HG03565 (cell line): ENCODE measurements at regions not wholly inside any gene's neighbourhood (a gene's known extent, or its start where the extent isn't known, plus 50 kb on each side); places are given as distances from the start of the nearest gene placed in this dataset.
"Not testable (repeated sequence)": the region's sequence is repeated elsewhere in the genome, so short reads cannot be mapped to it uniquely, and the experiment has no call there.

Experiments used
- ATAC-seq: cut with Tn5 transposase; IDR thresholded peaks from one replicate; pipeline ENCODE4 v1.9.1; 2021; ENCODE audit warnings: mild to moderate bottlenecking, moderate library complexity; ENCODE audit not compliant: unreplicated experiment

GRCh38 chr3:194031867-194032635, 103.9 kb upstream of the HES1 start:
- no peak for ATAC-seq

GRCh38 chr3:194032828-194033435, 103.0 kb upstream of the HES1 start:
- no peak for ATAC-seq

GRCh38 chr3:194034346-194035336, 101.3 kb upstream of the HES1 start:
- no peak for ATAC-seq

DNA sequence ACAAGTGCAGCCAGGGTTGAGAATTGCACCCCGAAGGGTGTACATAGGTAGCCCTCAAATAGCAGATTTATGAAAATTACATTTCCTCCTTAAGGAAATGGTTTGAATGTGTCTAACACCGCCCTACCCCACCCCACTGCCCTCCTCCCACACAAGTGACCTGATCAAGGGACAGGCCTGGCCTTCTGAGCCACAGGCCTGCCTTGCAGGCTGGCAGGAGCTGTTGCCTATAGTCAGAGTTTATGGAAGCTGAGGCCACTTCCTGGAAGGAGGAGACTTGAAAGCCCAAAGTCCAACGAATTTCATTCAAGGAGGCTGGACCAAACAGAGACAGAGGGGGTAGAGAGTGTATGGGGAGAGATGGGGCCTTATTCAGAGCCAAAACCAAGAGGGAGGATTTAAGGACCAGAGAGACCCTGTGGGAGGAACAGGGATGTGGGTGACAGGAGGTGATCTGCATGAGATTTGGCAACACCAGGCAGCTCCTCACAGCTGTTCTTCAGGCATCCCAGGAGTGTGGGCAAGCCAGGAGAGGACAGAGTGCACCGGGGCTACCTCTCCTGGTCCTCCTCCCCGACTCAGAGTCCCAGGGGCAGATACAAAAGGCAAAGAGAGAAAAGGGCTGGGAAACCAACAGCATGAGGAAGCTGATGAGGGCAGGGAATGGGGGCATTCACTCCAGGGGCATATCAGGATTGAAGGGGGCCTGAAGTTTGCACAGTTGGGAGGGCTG, 100.4 kb upstream of the HES1 start:
- ATAC-seq, result no peak

- no peak for ATAC-seq
Measured at GRCh38 chr3:194036842-194037241, 99.1 kb upstream of the HES1 start.

- not testable (repeated sequence) for ATAC-seq
Measured at GRCh38 chr3:194038346-194038745, 97.6 kb upstream of the HES1 start.

DNA sequence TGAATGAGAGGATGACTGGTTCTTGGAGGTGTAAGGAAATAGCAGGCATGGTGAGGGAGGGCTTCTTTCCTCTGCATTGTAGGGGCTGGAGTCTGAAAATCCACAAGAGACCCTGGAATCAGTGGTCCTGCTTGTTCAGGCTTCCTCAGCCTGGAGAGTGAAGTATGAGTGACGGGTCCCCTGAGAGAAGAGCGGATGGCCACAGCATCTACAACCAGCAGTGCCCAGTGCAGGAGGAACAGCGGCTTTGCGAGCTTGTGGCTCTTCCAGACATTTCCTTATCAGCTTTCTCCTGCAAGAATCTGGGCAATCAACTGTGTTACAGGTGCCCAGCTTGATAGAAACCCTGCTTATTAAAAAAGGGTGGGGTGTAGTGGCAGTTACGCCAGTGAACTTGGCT, 97.0 kb upstream of the HES1 start:
- ATAC-seq, result no peak

GRCh38 chr3:194040516-194041273, 95.3 kb upstream of the HES1 start:
- ATAC-seq, result no peak

DNA sequence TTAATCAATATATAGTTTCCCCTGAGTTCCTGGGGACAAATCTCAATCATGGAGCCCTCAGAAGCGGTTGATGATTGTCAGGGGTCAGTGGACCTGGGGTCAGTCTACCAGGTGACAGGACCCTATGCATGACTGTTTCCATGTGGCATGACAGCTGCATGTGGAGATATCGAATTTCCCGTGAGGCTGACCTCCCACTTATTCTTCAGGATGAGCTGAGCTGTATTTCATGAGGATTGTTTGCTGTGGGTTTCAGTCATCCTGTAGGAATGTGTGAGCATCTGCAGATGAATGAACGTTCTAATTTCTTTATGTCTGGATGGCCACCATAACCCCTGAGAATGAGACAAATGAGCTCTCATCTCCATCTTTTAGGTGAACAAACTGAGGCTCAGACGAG, 93.0 kb upstream of the HES1 start:
- no peak for ATAC-seq

- no peak for ATAC-seq
Measured at GRCh38 chr3:194043516-194043915, 92.4 kb upstream of the HES1 start.

- peak; percentile 81 for ATAC-seq
Measured at GRCh38 chr3:194045289-194045688, 90.7 kb upstream of the HES1 start.

DNA sequence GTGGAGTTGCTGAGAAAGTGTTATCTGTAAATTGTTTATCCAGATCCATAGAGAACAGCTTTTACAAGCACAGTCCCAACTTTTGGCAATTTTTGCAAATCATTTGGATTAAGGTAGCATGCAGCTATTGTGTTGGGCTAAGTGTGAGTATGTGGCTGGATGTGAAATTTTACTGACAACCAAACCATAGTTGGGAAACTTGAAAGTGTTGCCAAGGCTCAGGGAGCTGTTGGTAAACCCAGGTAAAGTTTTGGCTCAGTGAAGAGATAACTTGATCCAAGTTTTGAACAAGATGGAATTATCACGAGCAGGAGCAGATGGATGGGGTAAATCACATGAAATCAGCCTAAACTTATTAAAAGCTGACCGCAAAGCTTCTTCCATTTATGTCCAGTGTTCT, 90.0 kb upstream of the HES1 start:
- ATAC-seq, result no peak

GRCh38 chr3:194046531-194046930, 89.4 kb upstream of the HES1 start:
- no peak for ATAC-seq

DNA sequence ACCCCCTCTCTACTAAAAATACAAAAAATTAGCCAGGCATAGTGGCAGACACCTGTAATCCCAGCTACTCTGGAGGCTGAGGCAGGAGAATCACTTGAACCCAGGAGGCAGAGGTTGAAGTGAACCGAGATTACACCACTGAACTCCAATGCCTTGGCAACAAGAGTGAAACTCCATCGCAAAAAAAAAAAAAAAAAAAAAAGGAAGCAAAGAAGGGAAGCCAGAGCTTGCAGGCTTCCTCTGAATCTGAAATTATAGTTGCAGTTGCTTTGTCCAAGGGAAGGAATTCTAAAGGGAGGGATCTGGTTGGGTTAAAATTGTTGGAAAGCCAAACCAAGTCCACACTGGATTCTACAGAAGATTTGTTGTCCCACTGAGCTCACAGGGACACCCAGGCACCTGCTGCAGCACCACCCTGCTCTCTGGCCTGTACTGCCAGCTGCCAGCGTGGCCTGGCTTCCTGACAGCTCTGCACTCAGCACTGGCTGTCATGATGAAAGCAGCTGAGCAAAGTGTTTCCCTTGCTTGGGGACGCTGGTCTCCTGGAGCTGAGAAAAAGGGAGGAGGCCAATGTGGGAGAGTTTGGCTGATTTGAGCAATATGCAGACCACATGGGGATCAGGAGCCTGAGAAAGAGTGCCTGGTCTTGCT, 88.8 kb upstream of the HES1 start:
- ATAC-seq, result no peak

- no peak for ATAC-seq
Measured at GRCh38 chr3:194049394-194049793, 86.6 kb upstream of the HES1 start.

DNA sequence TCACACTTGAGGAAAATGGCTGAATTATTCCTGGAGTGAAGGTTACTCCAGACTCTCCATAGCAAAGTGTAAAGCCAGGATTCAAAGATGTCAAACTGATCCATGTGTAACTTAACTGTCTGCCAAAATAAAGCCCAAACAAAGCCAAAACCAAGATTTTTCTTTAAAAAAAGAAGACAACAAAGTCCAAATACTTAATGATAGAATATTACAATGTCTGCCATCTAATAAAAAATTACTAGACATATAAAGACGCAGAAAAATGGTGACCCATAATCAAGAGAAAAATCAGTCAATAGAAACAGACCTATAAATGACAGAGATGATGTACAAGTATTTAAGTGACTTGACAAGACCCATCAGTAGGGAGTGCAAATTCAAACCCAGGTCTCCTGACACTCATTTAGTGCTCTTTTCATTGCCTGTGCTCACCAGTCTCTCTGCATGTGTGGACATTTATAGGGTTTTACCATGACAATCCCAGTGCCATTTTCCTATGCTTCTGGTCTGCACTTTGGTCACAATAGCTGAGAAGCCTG, 85.1 kb upstream of the HES1 start:
- no peak for ATAC-seq

DNA sequence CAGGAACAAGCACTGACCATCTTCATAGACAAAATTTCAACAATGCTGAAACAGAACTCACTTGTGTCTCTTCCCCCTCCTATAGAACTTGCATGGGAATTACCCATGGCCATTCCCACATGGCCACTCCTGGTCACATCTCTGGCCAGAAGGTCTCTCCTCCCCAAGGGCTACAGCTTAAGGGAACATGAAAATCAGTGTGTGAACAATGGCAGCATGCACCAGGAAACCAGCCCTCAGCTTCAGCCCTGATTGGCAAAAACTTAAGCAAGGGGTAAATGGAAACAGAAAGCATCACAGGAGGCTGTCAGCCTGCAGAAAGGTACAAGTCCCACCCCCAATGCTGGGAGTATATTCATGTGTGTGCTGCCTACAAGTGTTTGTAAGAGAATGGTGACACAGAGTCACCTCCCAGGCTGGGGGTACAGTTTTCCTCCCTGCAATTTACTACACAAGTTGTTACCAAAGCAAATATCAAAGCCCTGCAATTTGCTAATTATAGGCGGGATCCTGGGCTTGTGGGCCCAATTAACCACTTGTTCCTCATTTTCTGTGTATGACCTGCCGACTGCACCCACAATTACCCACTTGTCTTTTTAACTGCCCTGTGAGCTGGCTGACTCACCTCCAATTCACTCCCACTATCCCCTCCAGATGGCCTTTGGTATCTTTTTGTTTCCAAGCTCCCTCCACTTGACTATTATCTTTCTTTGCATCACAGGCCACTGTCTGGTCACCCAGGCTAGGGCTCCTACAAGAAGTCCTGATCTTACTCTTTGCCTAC, 84.4 kb upstream of the HES1 start:
- no peak for ATAC-seq

DNA sequence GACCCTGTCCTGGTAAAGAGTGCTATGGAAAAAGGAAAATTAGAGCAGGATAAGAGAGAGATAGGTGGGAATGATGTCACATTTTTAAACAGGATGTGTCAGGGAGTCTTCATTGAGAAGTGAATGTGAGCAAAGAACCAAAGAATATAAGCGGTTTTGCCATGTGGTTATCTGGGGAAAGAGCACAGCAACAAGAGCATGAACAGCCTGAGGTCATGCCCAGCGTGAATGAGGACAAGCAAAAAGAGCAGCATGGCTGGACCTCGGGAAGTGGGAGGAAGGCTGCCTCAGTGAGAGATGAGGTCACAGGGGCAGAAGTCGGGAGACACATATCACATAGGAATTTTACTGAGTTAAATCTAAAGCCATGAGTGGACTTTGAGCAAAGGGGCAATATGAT, 82.8 kb upstream of the HES1 start:
- no peak for ATAC-seq

DNA sequence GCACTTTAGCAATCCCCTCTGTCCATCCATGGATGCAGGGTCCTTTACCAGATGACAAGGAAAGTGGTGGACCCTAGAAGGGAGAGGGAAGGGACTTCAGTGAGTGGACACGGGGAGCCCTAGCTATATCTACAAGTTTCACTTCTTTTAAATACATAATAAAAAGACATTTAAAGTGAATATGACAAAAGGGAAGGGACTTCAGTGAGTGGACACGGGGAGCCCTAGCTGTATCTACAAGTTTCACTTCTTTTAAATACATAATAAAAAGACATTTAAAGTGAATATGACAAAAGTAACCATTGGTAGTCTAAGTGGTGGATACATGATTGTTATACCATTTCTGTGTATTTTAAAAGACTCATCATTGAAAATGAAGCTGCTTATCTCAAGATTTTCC, 81.9 kb upstream of the HES1 start:
- no peak for ATAC-seq
